GM19397 (cell line): ENCODE measurements at regions not wholly inside any gene's neighbourhood (a gene's known extent, or its start where the extent isn't known, plus 50 kb on each side); places are given as distances from the start of the nearest gene placed in this dataset.

Experiments used
- ATAC-seq: cut with Tn5 transposase; IDR thresholded peaks from one replicate; pipeline ENCODE4 v1.9.1; 2021; ENCODE audit warnings: mild to moderate bottlenecking, moderate library complexity; ENCODE audit not compliant: unreplicated experiment

DNA sequence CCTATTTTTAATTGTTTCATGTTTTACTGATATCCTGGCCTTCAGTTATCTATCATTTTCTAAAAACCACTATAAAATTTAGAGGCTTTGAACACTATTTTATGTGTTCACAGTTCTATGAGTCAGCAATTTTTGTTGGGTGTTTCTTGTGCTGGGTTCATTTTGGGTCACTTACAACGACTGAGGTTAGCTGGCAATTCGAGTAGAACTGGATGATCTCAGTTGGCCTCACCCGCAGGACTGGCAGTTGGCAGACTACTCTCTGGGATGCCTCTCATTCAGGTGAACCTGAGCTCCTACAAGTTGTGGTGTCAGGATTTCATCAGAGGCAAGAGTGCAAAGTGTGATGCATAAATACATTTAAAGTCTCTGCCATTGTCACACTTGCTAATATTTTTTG, 151.0 kb upstream of the PAPPA start:
- no peak for ATAC-seq

DNA sequence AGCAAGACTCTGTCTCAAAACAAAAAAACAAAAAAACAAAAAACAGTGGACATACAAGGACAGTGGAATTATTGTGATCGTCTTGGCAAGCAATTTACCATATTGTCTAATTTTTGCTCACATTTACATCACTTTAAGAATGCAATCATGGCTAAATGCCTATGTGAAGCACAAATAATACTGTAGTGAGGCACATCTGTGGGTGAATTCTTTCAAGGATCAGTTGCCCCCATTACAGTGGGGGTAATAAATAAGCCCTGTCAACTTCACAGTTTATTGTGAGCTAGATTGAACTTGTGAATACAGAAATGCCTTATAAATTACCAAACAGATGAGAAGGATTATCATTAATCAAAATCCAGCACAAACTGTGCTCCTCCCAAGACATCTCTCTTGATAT, 150.2 kb upstream of the PAPPA start:
- no peak for ATAC-seq

DNA sequence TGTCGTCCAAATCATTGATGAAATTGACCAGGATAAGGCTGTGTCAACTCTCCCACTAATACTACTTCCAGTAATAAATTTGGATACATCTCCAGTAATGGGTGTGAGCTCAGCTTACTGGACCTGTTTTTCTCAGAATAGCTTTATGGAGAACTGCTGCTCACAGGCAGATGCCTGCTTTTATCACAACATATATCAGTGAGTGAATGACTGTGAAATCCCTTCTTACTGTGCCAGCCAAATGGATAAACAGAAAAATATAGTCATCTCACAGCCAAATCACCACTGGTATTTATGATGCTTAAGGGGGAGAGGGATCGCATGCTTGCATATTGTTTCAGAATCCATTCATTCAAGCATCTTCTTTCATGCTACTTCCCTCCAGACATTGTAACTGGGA, 148.4 kb upstream of the PAPPA start:
- ATAC-seq, result no peak

DNA sequence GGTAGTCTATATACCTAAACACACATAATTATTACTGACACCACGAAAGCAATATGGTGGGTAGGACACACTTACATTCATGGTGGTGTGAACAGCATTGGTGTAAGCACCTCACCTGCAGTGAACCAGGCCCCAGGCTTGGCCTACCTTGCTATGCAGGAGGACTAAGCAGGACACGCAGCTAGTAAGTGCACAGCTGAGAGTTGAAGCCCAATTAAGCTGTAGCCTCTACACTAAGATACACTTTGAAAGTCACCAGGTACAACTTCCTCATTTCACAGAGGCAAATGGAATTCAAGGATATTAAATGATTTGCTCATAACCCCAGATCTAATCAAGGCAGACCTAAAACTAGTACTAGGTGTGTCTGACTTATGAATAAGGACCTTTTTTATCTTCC, 145.8 kb upstream of the PAPPA start:
- no peak for ATAC-seq

DNA sequence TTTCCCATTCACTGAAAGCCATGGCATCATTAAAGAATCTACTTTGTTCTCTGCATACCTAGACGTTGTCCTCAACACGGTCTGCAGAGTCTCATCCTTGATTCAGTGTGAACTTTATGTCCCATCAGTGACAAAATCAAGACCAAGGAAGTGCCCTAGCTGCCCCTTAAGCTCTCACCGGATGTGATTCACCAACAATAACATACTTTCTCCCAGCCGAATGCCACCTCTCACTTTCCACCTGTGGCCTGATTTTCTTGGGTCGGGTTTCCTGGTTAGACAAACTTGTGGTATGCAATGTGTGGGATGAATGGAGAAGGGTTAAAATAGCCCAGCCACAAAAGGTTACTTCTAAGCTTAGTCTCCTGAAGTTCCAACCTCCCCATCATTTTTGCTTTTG, 145.3 kb upstream of the PAPPA start:
- no peak for ATAC-seq

DNA sequence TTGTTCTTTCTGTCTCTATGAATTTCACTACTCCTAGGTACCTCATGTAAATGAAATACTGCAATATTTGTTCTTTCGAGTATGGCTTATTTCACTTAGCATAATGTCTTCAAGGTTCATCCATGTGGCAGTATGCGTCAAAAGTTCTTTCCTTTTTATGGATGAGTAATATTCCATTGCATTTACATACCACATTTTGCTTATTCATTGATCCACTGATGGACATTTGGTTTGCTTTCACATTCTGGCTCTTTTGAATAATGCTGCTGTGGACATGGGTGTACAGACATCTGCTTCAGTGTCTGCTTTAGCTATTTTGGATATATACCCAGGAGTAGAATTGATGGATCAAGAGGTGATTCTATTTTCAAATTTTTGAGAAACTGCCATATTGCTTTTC, 144.2 kb upstream of the PAPPA start:
- no peak for ATAC-seq

DNA sequence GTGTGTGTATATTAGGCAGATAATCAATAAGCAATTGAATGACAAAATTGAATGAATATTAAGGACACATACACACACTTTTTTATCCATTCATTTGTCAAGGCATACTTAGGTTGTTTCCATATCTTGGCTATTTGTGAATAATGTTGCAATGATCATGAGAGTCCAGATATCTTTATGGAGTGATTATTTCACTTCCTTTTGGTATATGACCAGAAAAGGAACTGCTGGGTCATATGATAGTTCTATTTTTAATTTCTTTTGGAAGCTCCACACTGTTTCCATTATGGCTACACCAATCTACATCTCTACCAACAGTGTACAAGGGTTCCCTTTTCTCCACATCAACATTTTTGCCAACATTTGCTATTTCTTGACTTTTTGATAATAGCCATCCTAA, 137.7 kb upstream of the PAPPA start:
- no peak for ATAC-seq

DNA sequence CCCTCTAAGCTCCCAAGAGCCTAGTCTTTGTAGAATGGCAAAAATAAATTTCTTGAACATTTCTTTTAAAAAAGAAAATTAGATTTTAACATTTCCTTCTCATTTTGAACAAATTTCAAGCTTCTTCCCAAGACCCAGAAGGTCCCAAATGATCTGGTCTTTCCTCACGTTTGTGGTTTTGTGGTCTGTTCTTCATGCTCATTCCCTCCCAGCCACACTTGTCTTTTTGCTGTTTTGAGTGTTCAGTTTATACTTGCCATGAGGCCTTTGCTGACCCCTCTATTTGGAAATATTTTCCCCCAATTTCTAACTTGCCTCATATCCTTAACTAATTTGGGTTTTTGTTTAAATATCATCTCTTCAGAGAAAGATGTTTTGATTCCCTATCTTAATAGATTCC, 133.4 kb upstream of the PAPPA start:
- ATAC-seq, result no peak

DNA sequence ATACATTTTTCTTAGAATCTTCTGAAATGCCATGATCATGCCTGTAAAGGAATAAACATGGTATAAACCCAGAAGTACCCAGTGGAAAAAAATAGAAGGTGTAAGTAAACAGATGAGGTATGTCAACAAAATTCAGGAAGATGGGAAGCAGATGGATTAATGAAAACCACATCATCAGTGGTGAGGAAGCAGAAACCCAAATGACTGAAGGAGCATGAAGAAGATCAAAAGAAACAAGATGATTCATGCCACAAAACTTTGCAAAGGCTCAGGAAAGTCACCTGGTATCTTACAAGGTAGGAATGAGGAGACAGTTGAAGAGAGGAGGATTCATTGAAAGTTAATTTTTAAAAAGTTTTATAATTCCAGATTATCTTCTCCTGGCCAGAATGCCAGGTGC, 132.8 kb upstream of the PAPPA start:
- ATAC-seq, result no peak

DNA sequence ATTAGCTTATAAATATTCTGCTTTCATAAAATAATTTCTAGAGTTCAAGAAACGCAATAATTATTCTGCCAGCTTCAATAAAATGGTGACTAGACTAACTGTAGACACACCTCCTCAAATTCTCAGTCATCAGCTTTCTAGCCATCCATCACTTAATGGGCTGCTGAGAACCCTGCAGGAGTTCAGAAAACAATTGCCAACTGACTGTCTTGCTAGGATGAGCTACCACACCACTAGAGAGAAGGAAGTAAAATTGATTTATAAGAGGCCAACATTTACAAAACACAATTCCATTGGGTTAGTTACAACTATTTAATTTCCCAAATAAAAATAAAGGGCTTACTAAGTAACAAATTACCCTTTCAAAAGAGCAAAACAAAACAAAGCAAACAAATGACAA, 126.5 kb upstream of the PAPPA start:
- ATAC-seq, result no peak

DNA sequence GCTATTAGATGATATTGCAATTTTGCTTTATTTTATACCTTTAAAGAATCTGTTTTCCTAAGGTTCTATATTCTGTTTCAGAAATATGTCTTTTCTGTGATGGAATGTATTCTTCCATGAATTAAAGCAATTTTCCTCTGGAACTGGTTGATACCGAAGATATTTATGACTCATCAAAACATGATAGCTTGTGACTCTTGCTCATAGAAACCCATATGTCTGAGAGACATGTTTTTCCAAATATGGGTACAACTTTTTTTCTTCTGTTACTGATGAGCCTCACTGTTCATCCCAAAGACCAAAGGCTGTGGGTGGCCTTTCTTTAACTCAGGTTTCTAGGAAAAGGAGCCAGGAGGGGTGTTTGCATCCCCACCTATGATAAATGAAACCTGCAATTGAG, 126.1 kb upstream of the PAPPA start:
- no peak for ATAC-seq

DNA sequence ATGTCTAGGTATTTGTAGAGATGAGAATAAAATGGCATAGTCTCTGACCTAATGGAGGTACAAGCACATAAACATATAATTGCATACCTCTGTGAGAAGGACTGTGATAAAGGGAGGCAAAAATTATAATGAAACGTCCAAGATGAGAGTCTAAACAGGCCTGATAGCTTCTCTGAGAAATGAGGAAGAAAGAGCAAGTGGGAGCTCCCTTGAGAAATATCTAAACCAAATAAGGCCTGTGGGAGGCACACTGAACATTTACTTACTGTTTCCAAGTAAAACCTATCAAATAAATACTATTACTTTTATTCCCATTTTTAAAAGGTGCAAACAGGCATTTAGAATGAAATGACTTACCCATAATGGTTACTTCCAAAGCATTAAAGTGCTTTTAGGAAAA, 125.6 kb upstream of the PAPPA start:
- ATAC-seq, result no peak

DNA sequence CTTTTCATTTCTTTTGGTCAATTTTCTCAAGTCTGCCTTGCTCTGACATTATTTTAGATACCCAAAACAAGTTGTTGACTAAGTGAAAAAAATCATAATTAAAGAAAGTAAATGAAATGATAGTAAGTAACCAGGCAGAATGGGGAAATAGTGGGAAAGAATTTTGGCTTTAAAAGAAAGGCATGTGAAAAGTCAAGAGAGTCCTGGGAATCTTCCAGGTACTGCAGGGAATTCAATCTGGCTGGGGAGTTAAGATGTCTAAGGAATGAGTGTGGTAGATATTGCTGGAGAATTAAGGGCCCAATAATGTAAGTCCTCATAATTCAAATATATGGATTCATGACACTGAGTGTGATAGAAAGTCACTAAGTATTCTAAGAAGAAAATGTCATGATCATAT, 123.1 kb upstream of the PAPPA start:
- no peak for ATAC-seq

DNA sequence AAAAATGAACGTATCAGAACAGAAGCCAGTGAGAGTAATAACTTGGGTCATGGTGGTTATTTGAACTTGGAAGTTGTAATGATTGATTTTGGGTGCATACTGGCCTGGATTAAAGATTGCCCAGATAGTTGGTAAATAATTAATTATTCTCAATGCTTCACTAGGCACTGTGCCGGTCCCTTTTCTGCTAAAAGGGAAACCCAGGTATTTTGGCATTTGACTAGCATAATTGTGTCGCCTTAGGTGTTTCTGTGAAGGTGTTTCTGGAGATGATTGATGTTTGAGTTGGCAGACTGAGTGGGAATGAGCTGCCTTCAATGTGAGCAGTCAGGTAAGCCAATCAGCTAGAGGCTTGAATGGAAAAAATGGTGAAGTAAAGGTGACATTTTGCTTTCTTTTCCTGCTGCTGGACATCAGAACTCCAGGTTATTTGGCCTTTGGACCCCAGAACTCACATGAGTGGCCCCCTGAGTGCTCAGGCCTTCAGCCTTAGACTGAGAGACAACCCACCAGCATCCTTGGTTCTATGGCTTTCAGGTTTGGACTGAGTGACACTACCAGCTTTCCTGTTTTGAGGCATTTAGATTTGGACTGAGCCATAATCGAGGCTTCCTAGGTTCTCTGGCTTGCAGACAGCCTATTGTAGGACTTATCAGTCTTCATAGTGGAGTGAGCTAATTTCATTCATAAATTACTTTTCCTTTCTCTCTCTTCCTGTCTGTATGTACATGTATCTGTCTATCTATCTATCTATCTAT, 120.7 kb upstream of the PAPPA start:
- no peak for ATAC-seq

DNA sequence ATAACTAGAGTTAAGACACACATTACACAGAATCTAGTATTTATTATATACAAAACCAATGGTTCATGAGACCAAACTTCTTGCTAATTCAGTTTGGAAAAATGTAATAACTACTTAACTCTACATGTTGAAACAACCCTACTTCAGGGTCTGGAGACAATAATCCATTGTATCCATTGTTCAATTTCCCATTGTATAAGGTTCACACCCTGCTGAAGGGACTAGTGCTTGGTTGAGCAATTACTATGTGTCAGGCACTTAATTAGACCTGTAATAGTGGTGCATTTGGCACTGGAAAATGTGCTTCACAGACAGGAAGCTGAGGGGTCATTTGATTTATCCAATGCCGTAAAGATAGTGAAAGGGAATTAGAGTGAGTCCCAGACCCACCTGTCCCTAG, 114.3 kb upstream of the PAPPA start:
- no peak for ATAC-seq

DNA sequence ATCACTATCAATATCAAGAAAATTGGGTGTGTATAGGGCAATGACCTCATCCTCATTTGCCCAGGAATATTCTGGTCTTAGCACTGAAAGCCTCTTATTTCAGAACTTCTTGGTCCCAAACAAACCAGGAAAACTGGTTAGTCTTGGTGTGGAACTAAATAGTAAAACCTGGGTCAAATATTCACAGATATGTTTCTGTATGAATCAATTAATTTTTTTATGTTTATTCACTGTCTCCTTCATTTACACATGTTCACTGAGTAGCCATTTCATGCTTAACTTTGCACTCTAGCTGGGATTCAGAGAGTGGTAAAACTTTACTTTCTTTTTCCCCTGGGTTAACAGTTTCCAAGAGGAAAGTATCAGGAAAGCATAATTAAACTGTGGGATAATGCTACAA, 113.7 kb upstream of the PAPPA start:
- no peak for ATAC-seq

DNA sequence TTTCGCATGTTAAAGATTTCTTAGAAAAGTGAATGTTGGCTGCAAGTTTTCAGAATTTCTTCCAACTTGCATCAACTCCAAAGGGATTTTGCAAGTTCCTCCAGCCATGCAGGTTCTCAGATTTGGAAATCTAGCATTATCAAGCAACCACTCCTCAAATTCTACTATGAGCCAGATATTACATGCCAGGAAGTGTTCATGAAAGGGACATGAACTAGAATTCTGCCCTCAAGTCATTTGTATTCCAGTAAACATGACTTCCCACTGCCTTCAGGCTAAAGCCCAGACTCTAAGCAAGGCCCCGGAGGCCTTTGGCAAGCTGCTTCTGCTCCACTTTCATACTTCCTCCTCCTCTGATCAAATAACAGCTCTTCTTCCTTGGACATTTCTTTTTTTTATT, 111.3 kb upstream of the PAPPA start:
- ATAC-seq, result no peak

DNA sequence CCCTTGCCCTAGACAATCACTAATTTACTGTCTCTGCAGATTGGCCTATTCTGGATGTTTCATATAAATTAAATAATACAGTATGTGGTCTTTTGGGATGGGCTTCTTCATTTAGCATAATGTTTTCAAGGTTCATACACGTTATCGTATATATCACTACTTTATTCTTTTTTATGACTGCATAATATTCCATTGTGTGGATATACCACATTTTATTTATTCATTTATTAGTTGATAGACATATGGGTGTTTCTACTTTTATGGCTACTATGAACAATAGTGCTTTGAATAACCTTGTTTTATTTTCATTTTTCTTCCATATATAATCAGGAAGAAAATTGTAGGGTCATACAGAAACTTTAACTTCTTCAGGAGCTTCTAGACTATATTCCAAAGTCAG, 108.5 kb upstream of the PAPPA start:
- no peak for ATAC-seq

DNA sequence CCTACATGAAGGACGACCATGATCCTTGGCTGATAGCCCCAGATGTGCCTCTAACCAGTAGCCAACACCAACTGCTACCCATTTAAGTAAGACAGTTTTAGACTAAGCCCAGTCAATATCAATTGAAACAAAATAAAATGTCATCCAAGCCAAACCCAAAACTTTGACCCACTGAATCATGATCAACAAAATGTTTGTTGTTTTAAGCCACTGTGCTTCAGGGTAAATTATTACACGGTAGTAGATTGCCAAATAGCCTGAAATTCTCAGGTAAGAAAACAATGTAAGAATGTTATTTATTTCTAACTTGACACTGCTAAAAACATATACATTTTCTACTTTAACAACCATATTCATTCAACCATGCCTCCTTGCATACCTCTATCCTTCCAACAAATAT, 105.5 kb upstream of the PAPPA start:
- ATAC-seq, result no peak

DNA sequence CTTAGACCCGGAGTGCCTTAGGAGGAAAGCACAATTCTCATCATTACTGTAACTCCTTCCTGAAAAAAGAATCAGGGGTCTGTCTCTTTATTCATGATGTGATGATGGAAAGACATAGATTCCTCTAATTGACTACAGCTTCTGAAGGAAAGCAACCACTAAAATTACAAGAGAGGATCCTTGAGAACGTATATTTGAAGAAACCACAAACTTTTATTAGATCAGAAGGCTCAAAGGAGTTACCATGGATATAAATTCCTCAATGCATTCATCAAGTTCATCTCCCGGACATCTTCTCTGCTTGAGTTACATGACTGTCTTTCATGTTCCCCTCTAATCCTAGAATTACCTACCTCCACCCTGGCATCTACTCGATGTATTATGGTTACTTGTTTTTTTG, 104.1 kb upstream of the PAPPA start:
- ATAC-seq, result no peak

DNA sequence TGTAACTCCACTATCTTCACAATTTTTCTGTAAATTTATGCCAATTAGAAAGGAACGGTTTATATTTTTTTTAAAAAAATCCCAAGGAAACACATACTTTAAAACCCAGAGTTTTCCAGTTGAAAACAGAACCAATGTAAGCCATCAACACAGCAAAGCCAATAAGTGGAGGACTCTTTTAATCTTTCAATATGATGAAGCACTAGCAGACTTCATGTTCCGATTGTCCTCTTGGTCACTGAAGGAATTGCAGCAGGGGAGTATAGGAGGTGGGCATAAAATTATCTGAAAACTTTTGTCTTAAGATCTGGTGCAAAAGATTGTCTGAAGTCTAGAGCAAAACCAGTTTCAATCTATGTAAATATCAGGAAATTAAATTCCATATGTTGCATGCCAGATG, 102.1 kb upstream of the PAPPA start:
- ATAC-seq, result no peak

DNA sequence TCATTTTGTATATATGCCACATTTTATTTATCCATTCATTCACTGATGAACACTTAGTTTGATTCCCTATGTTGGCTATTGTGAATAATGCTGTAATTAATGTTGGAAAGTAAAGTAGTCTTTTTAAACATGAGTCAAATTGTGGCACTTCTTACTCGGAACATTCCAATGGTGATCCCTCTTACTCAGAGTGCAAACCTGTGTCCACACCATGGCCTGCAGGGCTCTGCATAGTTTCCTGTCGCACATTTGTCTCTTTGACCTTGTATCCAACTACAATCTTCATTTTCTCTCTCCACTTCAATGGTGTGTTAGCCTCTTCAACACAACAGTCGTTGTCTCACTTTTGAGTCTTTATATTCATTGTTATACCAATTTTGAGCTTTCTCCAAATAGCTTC, 98.1 kb upstream of the PAPPA start:
- no peak for ATAC-seq

DNA sequence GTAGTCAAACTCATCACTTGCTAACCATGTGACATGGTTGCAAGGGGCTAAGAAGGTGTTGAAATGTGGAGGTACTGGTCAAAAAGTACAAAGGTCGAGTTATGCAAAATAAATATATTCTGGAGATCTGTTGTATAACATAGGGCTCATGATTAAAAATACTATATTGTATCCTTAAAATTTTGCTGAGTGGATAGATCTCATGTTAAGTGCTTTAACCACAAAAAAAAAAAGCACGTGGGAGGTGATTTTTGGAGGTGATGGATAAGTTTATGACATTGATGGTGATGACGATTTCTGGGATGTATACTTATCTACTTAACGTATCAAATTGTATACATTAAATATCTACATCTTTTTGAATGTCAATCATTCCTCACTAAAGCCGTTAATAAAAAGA, 96.2 kb upstream of the PAPPA start:
- ATAC-seq, result no peak

DNA sequence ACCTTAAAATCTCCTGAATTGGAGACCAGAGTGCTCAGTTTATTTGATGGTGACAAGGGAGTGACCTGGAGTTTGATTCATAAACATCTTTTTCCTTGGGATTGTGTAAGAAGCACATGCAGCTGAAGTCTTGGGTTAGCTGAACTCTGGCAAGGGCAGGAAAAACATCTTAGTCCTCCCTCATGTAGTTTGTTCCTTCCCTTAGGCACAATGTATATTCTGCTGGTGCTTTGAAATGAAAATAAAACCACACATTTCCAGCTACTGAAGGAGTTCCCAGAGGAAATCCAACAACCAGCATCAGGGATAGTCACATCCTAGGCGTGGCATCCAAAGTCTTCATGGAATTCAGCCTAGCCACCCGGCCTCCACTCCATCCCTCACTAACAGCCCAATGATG, 95.2 kb upstream of the PAPPA start:
- no peak for ATAC-seq
